ENCODE measurements at regions not wholly inside any gene's neighbourhood (a gene's known extent, or its start where the extent isn't known, plus 50 kb on each side); places are given as distances from the start of the nearest gene placed in this dataset.

GRCh38 chr17:52841971-52842370, 683.5 kb upstream of the CA10 start:
- Histone ChIP-seq H3K4me3 (replicated peaks in 1 of 2; ENCODE audit: low read depth in 1 of 2, low read length in 2 of 2) (no peak overlapping the region), H3K9ac (ENCODE audit: low read length) (no peak overlapping the region), H4K20me1 (ENCODE audit: insufficient read depth) (no peaks in the 10 kb centered on the region), H3K36me3 (ENCODE audit: control insufficient read depth in 1 of 2, insufficient read depth in 2 of 2, low read length in 2 of 2) (no peaks in the 10 kb centered on the region; a peak in 1 of 4 replicates), H3K9me2 (ENCODE audit: insufficient read depth) (no peaks in the 10 kb centered on the region), H3K27ac (ENCODE audit: low read depth, low read length) (no peak overlapping the region), H3K4me2 (ENCODE audit: low read length) (no peak overlapping the region), H3K79me2 (ENCODE audit: insufficient read depth, low read length) (no peaks in the 10 kb centered on the region), H3K27me3 (ENCODE audit: insufficient read depth, low read length) (no peaks in the 10 kb centered on the region), H3K9me3 (ENCODE audit: control insufficient read depth in 1 of 2, insufficient read depth in 1 of 2, low read depth in 1 of 2, low read length in 2 of 2) (peaks cover 38 to 65% of the 10 kb centered on the region in 2 experiments; a peak in 3 of 4 replicates), H2AFZ (ENCODE audit: low read depth, low read length, poor library complexity, severe bottlenecking) (no peak overlapping the region), H3K4me1 (ENCODE audit: control insufficient read depth in 1 of 2, insufficient read depth in 2 of 2, low read length in 2 of 2) (no peaks in the 10 kb centered on the region)
- TF ChIP-seq EZH2 (IDR thresholded peaks at IDR 0.05): no peak
- TF ChIP-seq SP1 (IDR thresholded peaks at IDR 0.05; ENCODE audit: low read depth): no peak
- TF ChIP-seq ELF1 (IDR thresholded peaks at IDR 0.05; ENCODE audit: borderline replicate concordance, low read depth): no peak
- CTCF ChIA-PET: no interaction called here
- RAD21 ChIA-PET (ENCODE audit: low non-redundant PET in 1 of 2, low total read pairs in 2 of 2, uncharacterized antibody in 2 of 2, unreplicated experiment in 2 of 2): no interaction called here
- intact Hi-C loops (cut with micrococcal nuclease): no loop called here
- DNase-seq (ENCODE audit: low read depth, low spot score) (no peak), ATAC-seq (no peak)
- BruUV-seq (replicated peaks): no TSS peak
- POLR2A ChIA-PET: no interaction called here

- H3K27ac ChIP-seq (ENCODE audit: low read depth, low read length): no peak overlapping the region
- DNase-seq (ENCODE audit: low read depth, low spot score): no peak
- no peaks in the 10 kb centered on the region for H3K27me3 ChIP-seq (ENCODE audit: insufficient read depth, low read length)
- BruUV-seq (replicated peaks): no TSS peak
- no peak overlapping the region for H2AFZ ChIP-seq (ENCODE audit: low read depth, low read length, poor library complexity, severe bottlenecking)
- no peaks in the 10 kb centered on the region for H4K20me1 ChIP-seq (ENCODE audit: insufficient read depth)
- CTCF ChIA-PET: no interaction called here
- TF ChIP-seq ZFX (IDR thresholded peaks at IDR 0.05) (no peak), FOSL1 (IDR thresholded peaks at IDR 0.05; ENCODE audit: low read depth) (no peak), SIN3A (IDR thresholded peaks at IDR 0.05; ENCODE audit: low read depth) (no peak), TCF7L2 (IDR thresholded peaks at IDR 0.05; ENCODE audit: borderline replicate concordance, extremely low read depth, insufficient read depth, insufficient read length) (no peak), MAX (IDR thresholded peaks at IDR 0.05) (no peak), RAD21 (IDR thresholded peaks at IDR 0.05; ENCODE audit: low read depth) (no peak), CEBPB (IDR thresholded peaks at IDR 0.05; ENCODE audit: low read depth) (no peak), EGR1 (IDR thresholded peaks at IDR 0.05; ENCODE audit: low read depth) (no peak), SP1 (IDR thresholded peaks at IDR 0.05; ENCODE audit: low read depth) (no peak), CTCF (IDR thresholded peaks at IDR 0.05 in 2 of 3, conservative IDR thresholded peaks at IDR 0.05 in 1 of 3; ENCODE audit: borderline replicate concordance in 1 of 3, insufficient read depth in 1 of 3, low read depth in 2 of 3, low read length in 2 of 3) (no peak), REST (IDR thresholded peaks at IDR 0.05; ENCODE audit: low read depth) (no peak), JUND (IDR thresholded peaks at IDR 0.05) (no peak), POLR2AphosphoS5 (IDR thresholded peaks at IDR 0.05; ENCODE audit: low read depth, low read length) (no peak), CBX3 (IDR thresholded peaks at IDR 0.05; ENCODE audit: low read depth) (no peak), SRF (IDR thresholded peaks at IDR 0.05; ENCODE audit: low read depth) (no peak), ATF3 (IDR thresholded peaks at IDR 0.05) (no peak)
- H3K4me2 ChIP-seq (ENCODE audit: low read length): no peak overlapping the region
- H3K9ac ChIP-seq (ENCODE audit: low read length): no peak overlapping the region
- H3K4me3 ChIP-seq (replicated peaks in 1 of 2; ENCODE audit: low read depth in 1 of 2, low read length in 2 of 2): no peak overlapping the region
- H3K9me2 ChIP-seq (ENCODE audit: insufficient read depth): no peaks in the 10 kb centered on the region
- ATAC-seq: no peak
- RAD21 ChIA-PET (ENCODE audit: low non-redundant PET in 1 of 2, low total read pairs in 2 of 2, uncharacterized antibody in 2 of 2, unreplicated experiment in 2 of 2): no interaction called here
- no peaks in the 10 kb centered on the region; a peak in 1 of 4 replicates for H3K36me3 ChIP-seq (ENCODE audit: control insufficient read depth in 1 of 2, insufficient read depth in 2 of 2, low read length in 2 of 2)
- POLR2A ChIA-PET: no interaction called here
- no peaks in the 10 kb centered on the region for H3K79me2 ChIP-seq (ENCODE audit: insufficient read depth, low read length)
- H3K4me1 ChIP-seq (ENCODE audit: control insufficient read depth in 1 of 2, insufficient read depth in 2 of 2, low read length in 2 of 2): no peaks in the 10 kb centered on the region
- intact Hi-C loops (cut with micrococcal nuclease): no loop called here
- peaks cover 44 to 50% of the 10 kb centered on the region in 2 experiments for H3K9me3 ChIP-seq (ENCODE audit: control insufficient read depth in 1 of 2, insufficient read depth in 1 of 2, low read depth in 1 of 2, low read length in 2 of 2)
Measured at GRCh38 chr17:52837492-52837891, 679.0 kb upstream of the CA10 start.

Data from HCT116 (cell line).